Endothelial cell of umbilical vein (primary cell): ENCODE measurements at regions not wholly inside any gene's neighbourhood (a gene's known extent, or its start where the extent isn't known, plus 50 kb on each side); places are given as distances from the start of the nearest gene placed in this dataset.

Experiments used
- BruUV-seq: library from RNA; stranded (reverse); fragments of 400-500 nt; replicated peaks from 2 replicates; lab custom pipeline; 2021; lab: Mats Ljungman, UMichigan
- CTCF ChIA-PET: fragments of 300-600, 350-600 bp; sonication (Branson Sonifier 250); formaldehyde crosslinking; loops from one replicate; lab custom pipeline; 2021; ENCODE audit warnings: antibody characterized with exemption, inconsistent platforms; lab: Charles Lee
- POLR2A ChIA-PET: fragments of 300-600, 350-600 bp; sonication (Branson Sonifier 250); formaldehyde crosslinking; loops from one replicate; lab custom pipeline; 2021; ENCODE audit warnings: antibody characterized with exemption, inconsistent platforms; lab: Charles Lee
- DNase-seq: peaks from one replicate; pipeline ENCODE4 v3.0.0-alpha.2; 2011; ENCODE audit warnings: low read depth, low spot score
- FAIRE-seq: peaks from 2 replicates; lab custom pipeline; 2011; peaks lifted over from hg19 to GRCh38; lab: Jason Lieb, UNC
- H2AFZ ChIP-seq: 2 replicates; pipeline ENCODE4 v1.6.0; 2012; ENCODE audit warnings: low read depth, low read length, control low read depth, inconsistent platforms
- H3K27ac ChIP-seq: 2 replicates; pipeline ENCODE4 v1.5.1; 2011; ENCODE audit warnings: low read depth, mild to moderate bottlenecking, control low read depth, low read length, moderate library complexity; ENCODE audit not compliant: insufficient read depth
- H3K27me3 ChIP-seq, 2 experiments: 2 replicates each; pipeline versions ENCODE4 v1.6.0 to v1.6.1; 2011; ENCODE audit warnings: low read length in 2 of 2, mixed read lengths in 1 of 2; ENCODE audit not compliant: control insufficient read depth in 2 of 2, insufficient read depth in 2 of 2
- H3K36me3 ChIP-seq, 2 experiments: 2 replicates in 1 of 2; 3 replicates in 1 of 2; pipeline ENCODE4 v1.5.1; 2011; ENCODE audit warnings: low read length in 2 of 2, mild to moderate bottlenecking in 1 of 2, moderate library complexity in 1 of 2; ENCODE audit not compliant: control insufficient read depth in 2 of 2, insufficient read depth in 2 of 2; ENCODE audit errors: extremely low read depth in 1 of 2
- H3K4me1 ChIP-seq: 3 replicates; pipeline ENCODE4 v1.5.1; 2011; ENCODE audit warnings: mild to moderate bottlenecking, low read length; ENCODE audit not compliant: control insufficient read depth, insufficient read depth; ENCODE audit errors: extremely low read depth
- H3K4me2 ChIP-seq: 2 replicates; pipeline ENCODE4 v1.6.1; 2011; ENCODE audit warnings: low read length, control low read depth, mixed read lengths; ENCODE audit not compliant: insufficient read depth
- H3K4me3 ChIP-seq, 3 experiments: fragments of 200-600 bp in 1 of 3; sonication (generic), shearing (Covaris generic) in 1 of 3; replicated peaks in 1 of 3; 2 replicates each; pipeline ENCODE4 v1.5.1; 2011 to 2016; ENCODE audit warnings: control low read depth in 3 of 3, low read length in 3 of 3, mild to moderate bottlenecking in 2 of 3, inconsistent platforms in 1 of 3, low read depth in 1 of 3, moderate library complexity in 1 of 3; ENCODE audit not compliant: insufficient read depth in 1 of 3
- H3K79me2 ChIP-seq: 2 replicates; pipeline ENCODE4 v1.6.0; 2012; ENCODE audit warnings: low read length, inconsistent platforms; ENCODE audit not compliant: control insufficient read depth, insufficient read depth
- H3K9ac ChIP-seq: replicated peaks from 2 replicates; pipeline ENCODE3; 2011; ENCODE audit warnings: low read length, control low read depth; ENCODE audit not compliant: insufficient read depth; ENCODE audit errors: extremely low read depth
- H3K9me1 ChIP-seq: replicated peaks from 3 replicates; pipeline ENCODE4 v1.6.0; 2011; ENCODE audit warnings: mild to moderate bottlenecking, low read length; ENCODE audit not compliant: control insufficient read depth, insufficient read depth; ENCODE audit errors: extremely low read depth
- H3K9me3 ChIP-seq: replicated peaks from 2 replicates; pipeline ENCODE4 v1.5.1; 2012; ENCODE audit warnings: low read length, inconsistent platforms; ENCODE audit not compliant: control insufficient read depth, insufficient read depth
- H4K20me1 ChIP-seq: replicated peaks from 2 replicates; pipeline ENCODE3; 2011; ENCODE audit warnings: mild to moderate bottlenecking, low read length; ENCODE audit not compliant: control insufficient read depth, insufficient read depth; ENCODE audit errors: extremely low read depth
- FOS ChIP-seq: IDR thresholded peaks from 2 replicates; pipeline ENCODE4 v1.6.1; 2011; ENCODE audit warnings: mild to moderate bottlenecking, low read length, moderate library complexity, borderline replicate concordance; ENCODE audit not compliant: insufficient read depth
- MYC ChIP-seq: IDR thresholded peaks from one replicate; pipeline ENCODE4 v1.6.1; 2011; ENCODE audit warnings: mild to moderate bottlenecking, low read depth, low read length
- dilution Hi-C: fragments of 300-500 bp; cut with MboI; formaldehyde crosslinking; loops from one replicate; pipeline ENCODE4 v1.15.0; 2019; ENCODE audit warnings: low sequenced_read_pairs; ENCODE audit not compliant: extremely low pct_ligation_motif_present
- intact Hi-C: fragments of 100-400 bp; cut with micrococcal nuclease; formaldehyde crosslinking; loops from one replicate; pipeline ENCODE4 v1.10.0; 2022
- TF ChIP-seq, protein P1 (sequence below): IDR thresholded peaks from 2 replicates; pipeline ENCODE4 v1.6.1; 2011; ENCODE audit not compliant: insufficient read depth, insufficient read length
- TF ChIP-seq, protein P2 (sequence below), 2 donors: IDR thresholded peaks; 1 replicate in 1 of 2; 2 replicates in 1 of 2; pipeline ENCODE4 v1.5.1; 2011; ENCODE audit warnings: low read length in 2 of 2, mild to moderate bottlenecking in 2 of 2, moderate library complexity in 2 of 2, control low read depth in 1 of 2, inconsistent platforms in 1 of 2, low read depth in 1 of 2; ENCODE audit not compliant: insufficient read depth in 1 of 2; ENCODE audit errors: extremely low read depth in 1 of 2

DNA sequence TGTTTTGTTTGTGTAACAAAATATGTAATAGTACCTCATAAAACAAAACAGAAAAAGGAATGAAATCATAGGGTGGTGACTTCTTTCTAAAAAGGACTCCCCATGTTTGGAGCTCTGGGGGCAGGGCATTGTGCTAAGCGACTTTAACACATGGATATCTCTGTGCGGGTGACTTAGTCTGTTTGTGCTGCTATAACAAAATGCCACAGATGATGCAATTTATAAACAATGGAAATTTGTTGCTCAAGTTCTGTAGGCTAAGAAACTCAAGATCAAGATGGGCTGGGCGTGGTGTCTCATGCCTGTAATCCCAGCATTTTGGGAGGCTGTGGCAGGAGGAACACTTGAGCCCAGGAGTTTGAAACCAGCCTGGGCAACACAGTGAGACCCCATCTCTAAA is 85.4 kb upstream of the SIM2 start:
- CTCF ChIA-PET = interaction anchor here (1.3 kb wide), 1 partner anchor 17 kb away, joined by 6 read pairs; no protein-coding TSS in a partner anchor
- no peak overlapping the region for H2AFZ ChIP-seq
- POLR2A ChIA-PET = no interaction called here

More for the DNA sequence above, 85.4 kb upstream of the SIM2 start:
- H3K9me1 ChIP-seq = no peaks in the 10 kb centered on the region
- no peaks in the 10 kb centered on the region for H4K20me1 ChIP-seq
- FAIRE-seq = no peak
- peaks cover 3% of the 10 kb centered on the region for H3K4me1 ChIP-seq
- no peak overlapping the region for H3K4me3 ChIP-seq
- no peaks in the 10 kb centered on the region for H3K79me2 ChIP-seq
- TF ChIP-seq FOS = no peak
- TF ChIP-seq, protein P1, sequence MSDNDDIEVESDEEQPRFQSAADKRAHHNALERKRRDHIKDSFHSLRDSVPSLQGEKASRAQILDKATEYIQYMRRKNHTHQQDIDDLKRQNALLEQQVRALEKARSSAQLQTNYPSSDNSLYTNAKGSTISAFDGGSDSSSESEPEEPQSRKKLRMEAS = no peak
- TF ChIP-seq, protein P2, sequence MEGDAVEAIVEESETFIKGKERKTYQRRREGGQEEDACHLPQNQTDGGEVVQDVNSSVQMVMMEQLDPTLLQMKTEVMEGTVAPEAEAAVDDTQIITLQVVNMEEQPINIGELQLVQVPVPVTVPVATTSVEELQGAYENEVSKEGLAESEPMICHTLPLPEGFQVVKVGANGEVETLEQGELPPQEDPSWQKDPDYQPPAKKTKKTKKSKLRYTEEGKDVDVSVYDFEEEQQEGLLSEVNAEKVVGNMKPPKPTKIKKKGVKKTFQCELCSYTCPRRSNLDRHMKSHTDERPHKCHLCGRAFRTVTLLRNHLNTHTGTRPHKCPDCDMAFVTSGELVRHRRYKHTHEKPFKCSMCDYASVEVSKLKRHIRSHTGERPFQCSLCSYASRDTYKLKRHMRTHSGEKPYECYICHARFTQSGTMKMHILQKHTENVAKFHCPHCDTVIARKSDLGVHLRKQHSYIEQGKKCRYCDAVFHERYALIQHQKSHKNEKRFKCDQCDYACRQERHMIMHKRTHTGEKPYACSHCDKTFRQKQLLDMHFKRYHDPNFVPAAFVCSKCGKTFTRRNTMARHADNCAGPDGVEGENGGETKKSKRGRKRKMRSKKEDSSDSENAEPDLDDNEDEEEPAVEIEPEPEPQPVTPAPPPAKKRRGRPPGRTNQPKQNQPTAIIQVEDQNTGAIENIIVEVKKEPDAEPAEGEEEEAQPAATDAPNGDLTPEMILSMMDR (IDR thresholded peaks at IDR 0.05; ENCODE audit: extremely low read depth in 1 of 2, insufficient read depth in 1 of 2, low read depth in 1 of 2, low read length in 2 of 2) = no peak
- TF ChIP-seq MYC = no peak
- H3K9ac ChIP-seq = no peak overlapping the region
- H3K27ac ChIP-seq = no peak overlapping the region
- no peaks in the 10 kb centered on the region for H3K9me3 ChIP-seq
- H3K4me2 ChIP-seq = no peak overlapping the region
- BruUV-seq = no TSS peak
- DNase-seq = no peak
- peaks cover 10 to 11% of the 10 kb centered on the region in 2 experiments for H3K27me3 ChIP-seq
- dilution Hi-C loops (no loop called here), intact Hi-C loops (no loop called here)
- H3K36me3 ChIP-seq = no peaks in the 10 kb centered on the region
